Natural killer cell (primary cell): ENCODE measurements at regions not wholly inside any gene's neighbourhood (a gene's known extent, or its start where the extent isn't known, plus 50 kb on each side); places are given as distances from the start of the nearest gene placed in this dataset.

Source experiments
- ATAC-seq, 3 donors: fragments of 150-1000 bp in 2 of 3; fragments of 200-7000 bp in 1 of 3; cut with Tn5 transposase; 1 replicate in 1 of 3; 2 replicates in 2 of 3; pipeline ENCODE4 v1.10.0; 2021; ENCODE audit warnings: mild to moderate bottlenecking in 2 of 3, moderate library complexity in 2 of 3
- DNase-seq, 2 donors: peaks; one replicate each; pipeline versions ENCODE4 v3.0.0 to v3.0.0-alpha.2; 2013 to 2021; ENCODE audit warnings: mixed read lengths in 1 of 2
- H3K27ac ChIP-seq: one replicate; pipeline ENCODE4 v1.5.1; 2013; ENCODE audit warnings: mild to moderate bottlenecking, low read length
- H3K27me3 ChIP-seq: one replicate; pipeline ENCODE4 v1.6.1; 2013; ENCODE audit warnings: low read length; ENCODE audit not compliant: control insufficient read depth, insufficient read depth
- H3K36me3 ChIP-seq: one replicate; pipeline ENCODE4 v1.6.1; 2013; ENCODE audit warnings: low read length; ENCODE audit not compliant: control insufficient read depth, insufficient read depth
- H3K4me1 ChIP-seq: one replicate; pipeline ENCODE4 v1.6.1; 2013; ENCODE audit warnings: low read length; ENCODE audit not compliant: control insufficient read depth, insufficient read depth
- H3K4me3 ChIP-seq: one replicate; pipeline ENCODE4 v1.5.1; 2013; ENCODE audit warnings: low read length
- H3K9me3 ChIP-seq: one replicate; pipeline ENCODE4 v1.6.1; 2013; ENCODE audit warnings: low read length; ENCODE audit not compliant: control insufficient read depth, insufficient read depth
- H3K27ac Mint-ChIP-seq, 2 donors: one replicate each; pipeline ENCODE4 v1.8.0; 2022; ENCODE audit warnings: mild to moderate bottlenecking in 2 of 2, mixed read lengths in 2 of 2, moderate library complexity in 1 of 2
- H3K27me3 Mint-ChIP-seq, 2 donors: one replicate each; pipeline ENCODE4 v1.8.0; 2022; ENCODE audit warnings: low read depth in 2 of 2, mixed read lengths in 2 of 2
- H3K36me3 Mint-ChIP-seq: one replicate; pipeline ENCODE4 v1.8.0; 2022; ENCODE audit warnings: mixed read lengths
- H3K4me1 Mint-ChIP-seq, 2 donors: one replicate each; pipeline ENCODE4 v1.8.0; 2022; ENCODE audit warnings: mixed read lengths in 2 of 2
- H3K4me3 Mint-ChIP-seq: one replicate; pipeline ENCODE4 v1.8.0; 2022; ENCODE audit warnings: mild to moderate bottlenecking, moderate library complexity, mixed read lengths
- H3K9me3 Mint-ChIP-seq, 2 donors: one replicate each; pipeline ENCODE4 v1.8.0; 2022; ENCODE audit warnings: mixed read lengths in 2 of 2
- WGBS: methylation state at CpG from one replicate; pipeline ENCODE4 v1.1.7; 2013; ENCODE audit warnings: missing lambda C conversion rate; ENCODE audit not compliant: insufficient coverage; 5-methylcytosine and 5-hydroxymethylcytosine counted together
- intact Hi-C: fragments of 100-400 bp; cut with micrococcal nuclease; formaldehyde crosslinking; loops from one replicate; pipeline ENCODE4 v1.14.2; 2022
- TF ChIP-seq, protein P1 (sequence below): fragments of 200-600 bp; IDR thresholded peaks from one replicate; pipeline ENCODE4 v1.8.0; 2022; ENCODE audit warnings: antibody characterized with exemption

DNA sequence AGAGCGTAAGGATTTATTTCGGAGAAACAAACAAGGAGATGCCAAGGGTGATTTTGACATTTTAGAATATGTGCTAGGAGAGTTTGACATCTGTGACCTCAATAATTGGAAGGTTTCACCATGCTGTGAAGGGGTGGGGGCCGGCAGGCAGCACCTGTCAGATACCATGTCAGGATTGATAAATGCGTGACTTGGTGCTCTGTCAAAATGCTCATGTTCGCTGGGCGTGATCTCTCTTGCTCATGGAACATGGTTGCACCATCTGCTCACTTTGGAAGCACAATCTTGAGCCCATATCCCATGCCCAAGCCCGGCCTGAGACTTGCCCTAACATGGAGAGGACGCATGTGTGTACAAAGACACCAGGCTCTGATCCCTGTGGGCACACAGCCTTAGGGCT lies 347.6 kb downstream of the RNF144A start:
- no peak overlapping the region for H3K27ac ChIP-seq
- H3K9me3 ChIP-seq = no peaks in the 10 kb centered on the region
- TF ChIP-seq, protein P1, sequence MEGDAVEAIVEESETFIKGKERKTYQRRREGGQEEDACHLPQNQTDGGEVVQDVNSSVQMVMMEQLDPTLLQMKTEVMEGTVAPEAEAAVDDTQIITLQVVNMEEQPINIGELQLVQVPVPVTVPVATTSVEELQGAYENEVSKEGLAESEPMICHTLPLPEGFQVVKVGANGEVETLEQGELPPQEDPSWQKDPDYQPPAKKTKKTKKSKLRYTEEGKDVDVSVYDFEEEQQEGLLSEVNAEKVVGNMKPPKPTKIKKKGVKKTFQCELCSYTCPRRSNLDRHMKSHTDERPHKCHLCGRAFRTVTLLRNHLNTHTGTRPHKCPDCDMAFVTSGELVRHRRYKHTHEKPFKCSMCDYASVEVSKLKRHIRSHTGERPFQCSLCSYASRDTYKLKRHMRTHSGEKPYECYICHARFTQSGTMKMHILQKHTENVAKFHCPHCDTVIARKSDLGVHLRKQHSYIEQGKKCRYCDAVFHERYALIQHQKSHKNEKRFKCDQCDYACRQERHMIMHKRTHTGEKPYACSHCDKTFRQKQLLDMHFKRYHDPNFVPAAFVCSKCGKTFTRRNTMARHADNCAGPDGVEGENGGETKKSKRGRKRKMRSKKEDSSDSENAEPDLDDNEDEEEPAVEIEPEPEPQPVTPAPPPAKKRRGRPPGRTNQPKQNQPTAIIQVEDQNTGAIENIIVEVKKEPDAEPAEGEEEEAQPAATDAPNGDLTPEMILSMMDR = no peak
- no peak overlapping the region for H3K4me3 Mint-ChIP-seq
- no peaks in the 10 kb centered on the region for H3K4me1 ChIP-seq
- intact Hi-C loops = no loop called here
- no peaks in the 10 kb centered on the region for H3K36me3 Mint-ChIP-seq
- H3K27me3 Mint-ChIP-seq = peaks cover 17 to 19% of the 10 kb centered on the region in 2 donors
- H3K36me3 ChIP-seq = no peaks in the 10 kb centered on the region
- H3K4me1 Mint-ChIP-seq = no peaks in the 10 kb centered on the region
- H3K4me3 ChIP-seq = no peak overlapping the region
- WGBS = 90% methylated on average over 8 of the region's 8 CpGs
- DNase-seq = no peak
- H3K27me3 ChIP-seq = no peaks in the 10 kb centered on the region
- H3K27ac Mint-ChIP-seq = no peak overlapping the region
- ATAC-seq = no peak
- no peaks in the 10 kb centered on the region for H3K9me3 Mint-ChIP-seq

GRCh38 chr2:7265286-7265685 lies 348.1 kb downstream of the RNF144A start:
- no peak for ATAC-seq

DNA sequence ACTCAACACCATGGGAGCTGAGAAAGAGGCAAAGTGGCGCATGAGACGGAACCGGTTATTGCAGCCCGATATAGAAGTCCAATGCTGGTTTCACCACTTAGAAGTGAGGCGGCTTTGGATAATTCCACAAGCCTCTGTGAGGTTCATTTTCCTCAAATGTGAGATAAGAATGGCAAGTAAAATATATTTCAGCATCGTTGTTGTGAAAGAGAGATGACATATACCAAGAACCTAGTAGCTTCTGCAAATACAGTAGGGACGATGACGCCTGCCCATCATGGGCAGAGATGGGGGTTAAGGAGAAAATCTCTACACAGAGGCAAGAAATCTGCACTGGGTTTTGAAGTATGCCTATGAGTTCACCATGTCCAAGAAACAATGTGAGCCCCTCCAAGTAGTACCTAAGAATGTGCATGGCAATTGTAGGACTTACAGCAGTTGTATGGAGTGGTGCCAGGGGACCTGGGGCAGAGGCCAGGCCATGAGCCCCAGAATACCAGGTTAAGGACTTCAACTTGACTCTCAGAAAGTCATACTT lies 352.0 kb downstream of the RNF144A start:
- Mint-ChIP-seq H3K27ac (no peak overlapping the region), H3K36me3 (no peaks in the 10 kb centered on the region), H3K4me1 (no peaks in the 10 kb centered on the region), H3K4me3 (no peak overlapping the region), H3K27me3 (peaks cover 6 to 18% of the 10 kb centered on the region in 2 donors), H3K9me3 (no peaks in the 10 kb centered on the region)
- intact Hi-C loops = no loop called here
- no peaks in the 10 kb centered on the region for H3K4me1 ChIP-seq
- 95% methylated on average over 8 of the region's 8 CpGs for WGBS
- no peaks in the 10 kb centered on the region for H3K27me3 ChIP-seq
- no peaks in the 10 kb centered on the region for H3K9me3 ChIP-seq
- no peak for ATAC-seq
- no peak overlapping the region for H3K4me3 ChIP-seq
- H3K27ac ChIP-seq = no peak overlapping the region
- H3K36me3 ChIP-seq = no peaks in the 10 kb centered on the region
- TF ChIP-seq, protein P1 = no peak
- no peak for DNase-seq

More at GRCh38 chr2:7265286-7265685, 348.1 kb downstream of the RNF144A start:
- Mint-ChIP-seq H3K36me3 (no peaks in the 10 kb centered on the region), H3K27me3 (peaks cover 16 to 19% of the 10 kb centered on the region in 2 donors), H3K4me3 (no peak overlapping the region), H3K9me3 (no peaks in the 10 kb centered on the region), H3K4me1 (no peaks in the 10 kb centered on the region), H3K27ac (no peak overlapping the region)
- TF ChIP-seq, protein P1 = no peak
- Histone ChIP-seq H3K27ac (no peak overlapping the region), H3K4me1 (no peaks in the 10 kb centered on the region), H3K9me3 (no peaks in the 10 kb centered on the region), H3K36me3 (no peaks in the 10 kb centered on the region), H3K27me3 (no peaks in the 10 kb centered on the region), H3K4me3 (no peak overlapping the region)
- no peak for DNase-seq
- intact Hi-C loops = no loop called here
- WGBS = 81% methylated on average over 8 of the region's 8 CpGs

DNA sequence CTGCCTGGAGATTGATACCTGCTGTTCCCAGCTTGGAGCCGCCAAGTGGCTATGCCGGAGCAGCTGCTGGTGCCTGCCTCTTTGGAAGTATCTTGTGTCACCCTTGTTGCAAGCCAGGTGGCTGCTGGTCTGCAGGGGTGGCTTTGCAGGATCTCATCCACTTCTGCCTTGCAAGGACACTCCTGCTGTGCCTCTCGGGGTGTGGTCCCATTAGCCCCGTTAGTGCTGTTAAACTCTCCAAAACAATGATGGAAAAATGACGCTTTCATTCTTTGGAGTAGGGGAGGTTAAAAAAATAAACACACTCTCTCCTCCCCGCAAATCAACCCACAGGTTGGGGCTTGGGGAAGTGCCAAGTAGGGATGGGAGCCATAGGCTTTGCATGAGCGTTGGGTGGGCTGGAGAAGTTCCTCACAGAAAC lies 352.8 kb downstream of the RNF144A start:
- H3K27me3 ChIP-seq = no peaks in the 10 kb centered on the region
- Mint-ChIP-seq H3K4me1 (no peaks in the 10 kb centered on the region), H3K9me3 (no peaks in the 10 kb centered on the region), H3K36me3 (no peaks in the 10 kb centered on the region), H3K27me3 (peaks cover 6 to 24% of the 10 kb centered on the region in 2 donors), H3K4me3 (no peak overlapping the region), H3K27ac (no peak overlapping the region)
- no peaks in the 10 kb centered on the region for H3K36me3 ChIP-seq
- H3K9me3 ChIP-seq = no peaks in the 10 kb centered on the region
- ATAC-seq = no peak
- H3K4me1 ChIP-seq = no peaks in the 10 kb centered on the region
- H3K4me3 ChIP-seq = no peak overlapping the region
- TF ChIP-seq, protein P1 = no peak
- no peak for DNase-seq
- 92% methylated on average over 3 of the region's 7 CpGs for WGBS
- intact Hi-C loops = no loop called here
- H3K27ac ChIP-seq = no peak overlapping the region
